ENCODE measurements at regions not wholly inside any gene's neighbourhood (a gene's known extent, or its start where the extent isn't known, plus 50 kb on each side); places are given as distances from the start of the nearest gene placed in this dataset.
"Not testable (repeated sequence)": the region's sequence is repeated elsewhere in the genome, so short reads cannot be mapped to it uniquely, and the experiment has no call there.

DNA sequence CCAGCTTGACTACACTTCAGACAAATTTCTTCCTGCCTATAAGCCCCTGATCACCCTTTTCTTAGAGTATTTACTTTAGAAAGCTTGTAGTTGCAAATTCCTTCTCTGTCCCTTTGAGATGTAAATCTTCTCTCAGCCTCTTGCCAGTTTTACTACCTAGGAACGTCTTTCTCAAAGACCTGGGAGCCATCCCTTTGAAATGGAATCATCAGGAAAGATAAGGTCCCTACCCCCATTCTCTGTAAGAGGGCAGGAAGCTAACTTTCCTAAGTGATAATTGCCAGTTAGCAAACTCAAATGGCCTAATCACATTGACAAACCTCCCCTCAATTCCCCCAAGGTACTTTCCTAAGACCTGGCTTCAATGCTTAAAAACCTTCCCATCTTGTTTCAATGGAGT, 304.5 kb downstream of the MDFIC start:
- Mint-ChIP-seq H3K4me1 (ENCODE audit: low read depth) (peaks cover 8% of the 10 kb centered on the region), H3K9me3 (no peaks in the 10 kb centered on the region), H3K27me3 (ENCODE audit: low read depth) (peaks cover 16% of the 10 kb centered on the region), H3K36me3 (ENCODE audit: low read depth) (no peaks in the 10 kb centered on the region), H3K27ac (no peak overlapping the region), H3K4me3 (ENCODE audit: low read depth) (no peak overlapping the region)
- DNase-seq (ENCODE audit: low spot score): no peak
- intact Hi-C loops (cut with micrococcal nuclease): no loop called here

GRCh38 chr7:115224922-115225321, 303.0 kb downstream of the MDFIC start:
- Mint-ChIP-seq H3K9me3 (no peaks in the 10 kb centered on the region), H3K36me3 (ENCODE audit: low read depth) (no peaks in the 10 kb centered on the region), H3K4me1 (ENCODE audit: low read depth) (peaks cover 4% of the 10 kb centered on the region), H3K27me3 (ENCODE audit: low read depth) (peaks cover 14% of the 10 kb centered on the region), H3K27ac (no peak overlapping the region), H3K4me3 (ENCODE audit: low read depth) (no peak overlapping the region)
- intact Hi-C loops (cut with micrococcal nuclease): no loop called here
- no peak for DNase-seq (ENCODE audit: low spot score)

DNA sequence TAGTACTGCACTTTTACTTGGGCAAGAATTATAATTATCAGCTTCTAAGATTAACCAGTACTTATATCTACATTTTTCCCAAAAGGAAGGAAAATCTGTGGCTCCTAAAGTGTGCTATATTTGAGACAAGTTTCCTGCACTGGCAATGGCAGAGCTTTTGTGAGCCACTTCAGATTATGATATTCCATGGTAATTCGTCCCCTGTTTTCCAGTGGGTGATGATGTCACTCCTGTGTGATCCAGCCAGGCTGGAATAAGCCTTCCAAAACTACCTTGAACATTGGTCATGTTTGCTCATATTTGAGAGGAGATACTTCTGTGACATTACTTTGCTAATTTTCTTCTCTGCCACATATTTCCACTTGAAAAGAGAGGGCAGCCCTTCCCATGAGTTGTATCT, 302.1 kb downstream of the MDFIC start:
- H3K9me3 Mint-ChIP-seq: no peaks in the 10 kb centered on the region
- DNase-seq (ENCODE audit: low spot score): no peak
- intact Hi-C loops (cut with micrococcal nuclease): no loop called here
- no peak overlapping the region for H3K4me3 Mint-ChIP-seq (ENCODE audit: low read depth)
- no peaks in the 10 kb centered on the region for H3K4me1 Mint-ChIP-seq (ENCODE audit: low read depth)
- no peaks in the 10 kb centered on the region for H3K36me3 Mint-ChIP-seq (ENCODE audit: low read depth)
- H3K27me3 Mint-ChIP-seq (ENCODE audit: low read depth): peaks cover 19% of the 10 kb centered on the region
- no peak overlapping the region for H3K27ac Mint-ChIP-seq

DNA sequence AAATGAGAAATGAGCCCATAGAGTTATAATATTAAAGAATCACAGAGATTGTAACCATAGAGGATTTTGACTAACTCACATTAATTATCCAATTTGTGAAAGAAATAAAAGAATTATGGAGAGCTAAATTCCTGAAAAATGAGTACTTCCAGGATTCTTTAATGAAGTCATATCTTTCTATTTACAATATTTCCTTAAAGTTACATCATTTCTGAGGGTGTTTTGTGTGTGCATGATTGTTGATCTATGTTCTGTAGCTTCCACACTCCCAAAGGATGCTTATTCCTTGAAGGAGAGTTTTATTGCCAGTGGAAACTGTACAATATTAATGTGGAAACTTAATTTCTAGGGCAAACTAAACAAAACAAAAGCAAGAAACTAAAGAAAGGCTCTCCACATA, 299.6 kb downstream of the MDFIC start:
- intact Hi-C loops (cut with micrococcal nuclease): no loop called here
- Mint-ChIP-seq H3K9me3 (no peaks in the 10 kb centered on the region), H3K4me1 (ENCODE audit: low read depth) (peaks cover 7% of the 10 kb centered on the region), H3K27me3 (ENCODE audit: low read depth) (peaks cover 25% of the 10 kb centered on the region), H3K4me3 (ENCODE audit: low read depth) (no peak overlapping the region), H3K36me3 (ENCODE audit: low read depth) (no peaks in the 10 kb centered on the region), H3K27ac (no peak overlapping the region)
- DNase-seq (ENCODE audit: low spot score): no peak

GRCh38 chr7:115218076-115218475, 296.2 kb downstream of the MDFIC start:
- H3K27ac Mint-ChIP-seq: no peak overlapping the region
- no peaks in the 10 kb centered on the region for H3K9me3 Mint-ChIP-seq
- no peak for DNase-seq (ENCODE audit: low spot score)
- intact Hi-C loops (cut with micrococcal nuclease): loop anchor here (5.0 kb wide), 1 partner anchor 351 kb away; no protein-coding TSS in a partner anchor
- no peak overlapping the region for H3K4me3 Mint-ChIP-seq (ENCODE audit: low read depth)
- H3K4me1 Mint-ChIP-seq (ENCODE audit: low read depth): peaks cover 8% of the 10 kb centered on the region
- no peaks in the 10 kb centered on the region for H3K36me3 Mint-ChIP-seq (ENCODE audit: low read depth)
- H3K27me3 Mint-ChIP-seq (ENCODE audit: low read depth): peaks cover 14% of the 10 kb centered on the region

GRCh38 chr7:115217373-115217772, 295.5 kb downstream of the MDFIC start:
- peaks cover 12% of the 10 kb centered on the region for H3K27me3 Mint-ChIP-seq (ENCODE audit: low read depth)
- no peaks in the 10 kb centered on the region for H3K36me3 Mint-ChIP-seq (ENCODE audit: low read depth)
- H3K9me3 Mint-ChIP-seq: no peaks in the 10 kb centered on the region
- H3K4me1 Mint-ChIP-seq (ENCODE audit: low read depth): peaks cover 8% of the 10 kb centered on the region
- DNase-seq (ENCODE audit: low spot score): no peak
- no peak overlapping the region for H3K4me3 Mint-ChIP-seq (ENCODE audit: low read depth)
- no peak overlapping the region for H3K27ac Mint-ChIP-seq
- intact Hi-C loops (cut with micrococcal nuclease): loop anchor here (5.0 kb wide), 1 partner anchor 350 kb away; no protein-coding TSS in a partner anchor

DNA sequence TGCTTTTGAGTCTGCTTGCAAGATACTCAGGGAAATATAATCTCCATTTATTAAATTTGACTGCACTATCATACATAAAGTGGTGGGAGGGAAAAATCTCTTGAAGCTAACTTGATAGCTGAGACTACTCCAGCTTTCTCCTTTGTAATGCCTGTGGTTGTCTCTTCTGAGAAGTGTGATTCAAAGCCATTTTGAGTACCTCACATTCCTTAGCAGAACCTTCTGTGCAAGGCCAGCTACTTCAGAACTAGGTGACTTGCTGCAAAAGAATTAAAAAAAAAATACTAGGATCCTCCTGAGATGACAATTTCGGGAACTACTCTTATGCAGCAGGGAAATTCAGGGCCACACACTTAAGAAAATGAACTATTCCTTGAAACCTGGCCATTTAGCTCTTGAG, 294.8 kb downstream of the MDFIC start:
- H3K4me3 Mint-ChIP-seq (ENCODE audit: low read depth): no peak overlapping the region
- H3K4me1 Mint-ChIP-seq (ENCODE audit: low read depth): peaks cover 8% of the 10 kb centered on the region
- intact Hi-C loops (cut with micrococcal nuclease): loop anchor here (5.0 kb wide), 1 partner anchor 349 kb away; no protein-coding TSS in a partner anchor
- DNase-seq (ENCODE audit: low spot score): no peak
- H3K27me3 Mint-ChIP-seq (ENCODE audit: low read depth): peaks cover 13% of the 10 kb centered on the region
- no peaks in the 10 kb centered on the region for H3K9me3 Mint-ChIP-seq
- H3K27ac Mint-ChIP-seq: no peak overlapping the region
- H3K36me3 Mint-ChIP-seq (ENCODE audit: low read depth): no peaks in the 10 kb centered on the region

DNA sequence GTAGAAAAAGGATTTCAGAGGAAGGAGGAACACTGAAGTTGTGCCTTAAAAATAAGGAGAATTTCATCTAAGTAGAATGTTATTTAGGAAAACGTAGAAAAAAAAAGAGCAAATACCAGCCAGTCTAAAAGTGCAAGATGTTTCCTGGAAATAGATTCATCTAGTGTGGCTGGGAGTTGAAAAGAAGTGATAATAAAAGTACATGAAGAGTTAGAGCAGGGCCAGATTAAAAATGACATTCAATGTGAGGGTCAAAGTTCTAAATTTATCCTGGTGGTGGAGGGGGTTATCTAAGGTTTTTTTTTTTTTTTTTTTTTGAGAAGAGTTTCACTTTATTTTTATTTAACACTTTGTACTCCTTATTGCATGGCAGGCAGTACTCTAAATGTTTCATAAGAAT, 289.3 kb downstream of the MDFIC start:
- intact Hi-C loops (cut with micrococcal nuclease): no loop called here
- Mint-ChIP-seq H3K9me3 (peaks cover 8% of the 10 kb centered on the region), H3K4me3 (ENCODE audit: low read depth) (no peak overlapping the region), H3K36me3 (ENCODE audit: low read depth) (no peaks in the 10 kb centered on the region), H3K4me1 (ENCODE audit: low read depth) (peaks cover 1% of the 10 kb centered on the region), H3K27ac (no peak overlapping the region), H3K27me3 (ENCODE audit: low read depth) (peaks cover 2% of the 10 kb centered on the region)
- no peak for DNase-seq (ENCODE audit: low spot score)

DNA sequence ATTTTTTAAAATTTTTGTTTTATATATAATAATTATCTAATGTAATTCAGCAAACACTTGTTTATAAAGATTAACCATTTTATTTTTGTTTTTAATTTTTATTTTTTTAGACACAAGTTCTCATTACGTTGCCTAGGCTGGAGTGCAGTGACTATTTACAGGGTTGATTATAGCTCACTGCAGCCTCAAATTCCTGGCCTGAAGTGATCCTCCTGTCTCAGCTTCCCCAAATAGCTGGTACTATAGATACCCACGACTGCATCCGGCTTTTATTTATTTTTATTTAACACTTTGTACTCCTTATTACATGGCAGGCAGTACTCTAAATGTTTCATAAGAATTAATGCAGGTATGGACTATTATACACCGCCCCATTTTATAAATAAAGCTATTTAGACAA, 288.7 kb downstream of the MDFIC start:
- H3K36me3 Mint-ChIP-seq (ENCODE audit: low read depth): no peaks in the 10 kb centered on the region
- intact Hi-C loops (cut with micrococcal nuclease): no loop called here
- no peak overlapping the region for H3K27ac Mint-ChIP-seq
- H3K9me3 Mint-ChIP-seq: peaks cover 8% of the 10 kb centered on the region
- no peak overlapping the region for H3K4me3 Mint-ChIP-seq (ENCODE audit: low read depth)
- DNase-seq (ENCODE audit: low spot score): no peak
- peaks cover 2% of the 10 kb centered on the region for H3K27me3 Mint-ChIP-seq (ENCODE audit: low read depth)
- H3K4me1 Mint-ChIP-seq (ENCODE audit: low read depth): peaks cover 1% of the 10 kb centered on the region

GRCh38 chr7:115208710-115209560, 287.0 kb downstream of the MDFIC start:
- no peak for DNase-seq (ENCODE audit: low spot score)
- intact Hi-C loops (cut with micrococcal nuclease): no loop called here
- H3K9me3 Mint-ChIP-seq: peaks cover 12% of the 10 kb centered on the region
- H3K36me3 Mint-ChIP-seq (ENCODE audit: low read depth): no peaks in the 10 kb centered on the region
- peaks cover 1% of the 10 kb centered on the region for H3K4me1 Mint-ChIP-seq (ENCODE audit: low read depth)
- no peak overlapping the region for H3K4me3 Mint-ChIP-seq (ENCODE audit: low read depth)
- peaks cover 2% of the 10 kb centered on the region for H3K27me3 Mint-ChIP-seq (ENCODE audit: low read depth)
- no peak overlapping the region for H3K27ac Mint-ChIP-seq

GRCh38 chr7:115206374-115206773, 284.5 kb downstream of the MDFIC start:
- H3K4me3 Mint-ChIP-seq (ENCODE audit: low read depth); H3K27me3 Mint-ChIP-seq (ENCODE audit: low read depth); H3K27ac Mint-ChIP-seq; H3K36me3 Mint-ChIP-seq (ENCODE audit: low read depth); intact Hi-C loops (cut with micrococcal nuclease); DNase-seq (ENCODE audit: low spot score); H3K4me1 Mint-ChIP-seq (ENCODE audit: low read depth): not testable (repeated sequence)
- peaks cover 12% of the 10 kb centered on the region for H3K9me3 Mint-ChIP-seq

GRCh38 chr7:115198143-115198542, 276.2 kb downstream of the MDFIC start:
- H3K4me3 Mint-ChIP-seq (ENCODE audit: low read depth): no peak overlapping the region
- no peaks in the 10 kb centered on the region for H3K36me3 Mint-ChIP-seq (ENCODE audit: low read depth)
- H3K27me3 Mint-ChIP-seq (ENCODE audit: low read depth): peaks cover 7% of the 10 kb centered on the region
- intact Hi-C loops (cut with micrococcal nuclease): no loop called here
- H3K27ac Mint-ChIP-seq: no peak overlapping the region
- DNase-seq (ENCODE audit: low spot score): no peak
- no peaks in the 10 kb centered on the region for H3K4me1 Mint-ChIP-seq (ENCODE audit: low read depth)
- H3K9me3 Mint-ChIP-seq: no peaks in the 10 kb centered on the region

- H3K36me3 Mint-ChIP-seq (ENCODE audit: low read depth): no peaks in the 10 kb centered on the region
- DNase-seq (ENCODE audit: low spot score): no peak
- H3K4me1 Mint-ChIP-seq (ENCODE audit: low read depth): no peaks in the 10 kb centered on the region
- peaks cover 6% of the 10 kb centered on the region for H3K27me3 Mint-ChIP-seq (ENCODE audit: low read depth)
- no peaks in the 10 kb centered on the region for H3K9me3 Mint-ChIP-seq
- intact Hi-C loops (cut with micrococcal nuclease): no loop called here
- H3K4me3 Mint-ChIP-seq (ENCODE audit: low read depth): no peak overlapping the region
- H3K27ac Mint-ChIP-seq: no peak overlapping the region
These were observed 273.3 kb downstream of the MDFIC start for GRCh38 chr7:115195208-115195607.

All from activated T-helper 2 cell treated with anti-CD3 and anti-CD28 coated beads, Interferon-gamma antibody, Interleukin-2, Interleukin-4, amounts not matched to agents 10 μg/mL and 5 μg/mL and 100 μg/mL, durations not matched to agents 14 hours and 24 hours and 36 hours (primary cell).